HG03460 (cell line): ENCODE measurements at regions not wholly inside any gene's neighbourhood (a gene's known extent, or its start where the extent isn't known, plus 50 kb on each side); places are given as distances from the start of the nearest gene placed in this dataset.

Experiments used
- ATAC-seq: cut with Tn5 transposase; IDR thresholded peaks from one replicate; pipeline ENCODE4 v1.9.1; 2021; ENCODE audit not compliant: unreplicated experiment

DNA sequence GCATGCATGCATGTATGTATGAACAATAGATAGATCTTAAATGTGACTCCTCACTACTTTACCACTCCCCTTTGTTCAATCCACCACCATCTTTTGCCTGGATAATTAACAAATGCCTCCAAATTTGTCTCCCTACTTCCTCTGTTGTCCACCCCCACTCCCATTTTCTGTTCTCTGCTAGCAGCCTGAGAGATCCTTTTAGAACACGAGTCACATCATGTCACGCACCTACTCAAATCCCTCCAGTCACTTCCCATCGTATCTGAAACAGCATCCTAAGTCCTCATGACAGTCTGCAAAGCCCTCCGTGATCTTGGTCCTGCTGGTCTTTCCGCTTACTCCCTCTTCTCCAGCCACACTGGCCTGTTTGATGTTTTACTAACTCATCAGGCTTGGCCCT lies 527.3 kb downstream of the EPHA4 start:
- no peak for ATAC-seq

DNA sequence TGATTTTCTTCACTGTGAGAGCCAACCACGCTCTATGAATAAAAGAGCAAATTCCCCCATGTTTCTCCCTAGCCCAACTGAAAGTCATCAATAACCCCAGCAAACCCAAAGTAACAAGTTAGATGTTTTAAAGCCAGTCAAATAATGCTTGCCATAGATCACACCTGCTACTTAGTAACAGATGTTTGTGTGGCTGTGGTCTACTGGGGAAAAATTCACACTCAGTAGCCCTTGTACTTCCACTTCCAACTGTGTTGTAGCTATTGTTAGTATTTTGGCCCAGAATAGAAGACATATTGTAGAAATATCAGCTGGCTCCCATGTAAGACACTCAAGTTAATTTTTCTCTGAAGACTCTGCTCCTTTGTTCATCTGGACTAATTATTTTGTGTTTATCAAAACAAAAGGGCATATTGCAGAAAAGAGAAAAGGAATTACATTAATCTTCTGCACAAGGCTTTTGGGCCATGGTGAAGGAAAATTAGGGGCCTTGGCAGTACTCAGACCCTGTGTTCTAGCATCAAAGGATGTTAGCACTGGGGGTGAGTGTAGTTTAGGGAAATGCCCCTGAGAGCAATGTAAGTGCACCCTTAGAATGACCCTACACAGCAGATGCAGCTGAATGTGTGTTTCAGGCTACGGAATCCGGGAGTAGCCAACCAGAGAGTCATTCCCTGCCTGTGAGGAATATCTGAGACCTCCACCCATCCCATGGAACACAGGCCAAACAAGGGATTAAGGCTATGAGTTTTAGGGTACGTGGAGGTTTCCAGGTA lies 521.9 kb downstream of the EPHA4 start:
- ATAC-seq, result peak; percentile 77

DNA sequence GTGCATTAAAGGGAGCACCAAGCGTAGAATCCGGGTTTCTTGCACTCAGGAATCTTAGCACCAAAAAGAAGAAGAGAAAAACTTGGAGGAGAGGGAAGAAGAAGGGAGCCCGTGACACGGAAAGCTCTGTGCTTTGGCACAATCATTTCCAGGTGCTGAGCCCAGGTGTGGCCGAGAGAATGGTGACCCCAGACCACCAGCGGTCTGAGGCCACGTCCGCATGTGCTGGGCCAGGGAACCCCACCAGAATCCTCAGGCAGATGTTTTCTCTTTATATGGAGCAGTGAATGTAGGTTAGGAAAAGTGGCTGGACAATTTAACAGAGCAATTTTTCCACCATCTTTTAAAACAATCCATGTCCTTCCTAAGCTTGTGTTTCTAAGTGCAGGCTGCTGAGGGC lies 520.9 kb downstream of the EPHA4 start:
- ATAC-seq, result no peak

DNA sequence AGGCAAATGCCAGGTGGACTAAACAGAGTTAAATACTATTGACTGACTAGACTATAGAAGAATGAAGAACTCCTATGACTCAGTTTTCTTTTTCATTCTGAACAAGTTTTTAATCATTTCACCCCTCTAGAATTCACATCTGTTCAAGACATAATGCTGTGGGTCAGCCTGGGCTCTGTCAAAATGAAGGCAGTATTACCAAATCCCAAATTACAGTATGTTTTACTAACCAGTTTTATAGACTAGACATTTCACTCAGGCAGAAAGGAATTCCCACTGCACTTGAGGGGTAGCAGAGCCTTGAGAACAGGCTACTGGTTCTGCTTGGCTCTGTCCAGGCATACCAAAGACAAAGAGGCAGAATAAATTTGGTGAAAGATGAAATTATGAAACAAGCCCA lies 511.7 kb downstream of the EPHA4 start:
- no peak for ATAC-seq

DNA sequence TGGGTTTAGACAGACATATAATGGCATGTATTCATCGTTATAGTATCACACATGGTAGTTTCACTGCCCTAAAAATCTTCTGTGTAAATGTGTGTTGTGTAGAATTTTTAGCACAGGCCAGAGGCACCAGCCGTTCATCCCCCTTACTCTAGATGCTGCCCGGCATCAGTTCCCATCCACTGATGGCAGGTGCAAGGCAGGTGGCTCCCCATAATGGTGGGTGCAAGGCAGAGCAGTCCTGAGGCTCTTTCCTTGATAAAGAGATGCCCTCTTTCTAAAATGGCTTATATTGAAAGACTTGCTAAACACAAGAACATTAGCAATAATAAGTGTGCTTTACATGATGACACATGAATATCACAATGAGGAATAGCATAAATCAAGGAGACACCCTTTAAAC lies 508.5 kb downstream of the EPHA4 start:
- ATAC-seq, result no peak

DNA sequence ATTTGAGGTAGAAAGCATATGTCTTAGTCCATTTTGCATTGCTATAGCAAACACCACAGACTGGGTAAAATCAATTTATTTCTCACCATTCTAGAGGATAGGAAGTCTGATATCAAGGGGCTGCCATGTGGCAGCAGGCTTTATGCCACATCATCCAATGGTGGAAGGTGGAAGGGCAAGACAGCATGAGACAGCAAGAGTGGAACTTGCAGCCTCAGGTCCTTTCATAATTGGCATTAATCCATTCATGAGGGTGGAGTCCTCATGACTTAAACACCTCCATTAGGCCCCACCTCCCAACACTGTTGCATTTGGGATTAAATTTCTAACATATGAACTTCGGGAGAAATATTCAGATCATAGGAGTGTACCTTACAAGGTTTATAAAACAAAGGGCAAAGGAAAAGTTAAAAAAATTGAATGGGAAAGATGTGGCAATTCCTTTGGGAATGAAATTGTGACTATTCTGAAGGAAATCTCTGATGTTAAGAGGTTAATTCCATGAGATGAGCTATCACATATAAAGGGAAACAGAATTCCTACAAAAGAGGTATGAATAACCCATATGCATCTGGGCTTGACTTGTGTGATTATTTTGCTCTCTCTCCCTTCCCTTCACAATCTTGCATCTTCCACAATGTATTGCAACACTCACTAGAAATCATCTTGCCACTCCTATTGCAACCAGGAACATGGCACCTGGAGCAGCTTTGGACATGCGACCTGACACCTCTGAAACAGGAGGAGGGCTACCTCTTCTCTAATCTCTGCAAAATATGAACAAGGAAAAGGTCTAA lies 507.8 kb downstream of the EPHA4 start:
- ATAC-seq, result no peak

DNA sequence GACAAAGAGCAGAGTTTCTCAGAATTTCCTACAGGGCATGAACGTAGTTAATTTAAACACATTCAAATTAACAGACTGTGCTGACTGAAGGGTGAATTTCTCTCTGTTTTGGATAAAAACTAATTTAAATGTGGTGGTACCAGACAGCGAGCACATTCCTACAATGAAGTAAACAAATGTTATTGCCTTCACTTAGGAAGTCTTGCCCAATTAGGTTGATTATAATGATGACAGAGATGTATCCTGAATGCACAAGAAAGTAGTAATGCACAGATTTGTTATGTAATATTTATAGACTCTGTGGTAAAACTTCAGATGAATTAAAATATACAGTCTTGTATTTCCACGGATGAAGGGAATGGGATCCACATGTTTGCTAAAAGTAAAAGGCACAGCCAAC lies 507.2 kb downstream of the EPHA4 start:
- ATAC-seq, result no peak

DNA sequence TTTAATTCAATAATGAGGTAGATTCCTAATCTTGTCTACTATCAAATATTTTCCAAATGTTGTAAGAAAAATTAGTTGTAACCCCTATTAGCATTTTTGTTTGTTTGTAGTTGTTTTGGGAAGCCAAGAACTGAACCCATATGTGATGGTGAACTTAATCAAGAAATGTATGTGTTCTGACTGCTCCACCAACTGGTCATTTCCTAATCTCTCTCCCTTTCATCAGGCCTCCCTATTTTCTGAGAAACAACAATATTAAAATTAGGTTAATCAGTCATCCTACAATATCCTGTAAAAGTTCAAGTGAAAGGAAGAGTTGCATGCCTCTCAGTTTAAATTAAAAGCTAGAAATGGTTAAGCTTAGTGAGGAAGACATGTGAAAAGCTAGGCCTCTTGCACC lies 504.0 kb downstream of the EPHA4 start:
- no peak for ATAC-seq

DNA sequence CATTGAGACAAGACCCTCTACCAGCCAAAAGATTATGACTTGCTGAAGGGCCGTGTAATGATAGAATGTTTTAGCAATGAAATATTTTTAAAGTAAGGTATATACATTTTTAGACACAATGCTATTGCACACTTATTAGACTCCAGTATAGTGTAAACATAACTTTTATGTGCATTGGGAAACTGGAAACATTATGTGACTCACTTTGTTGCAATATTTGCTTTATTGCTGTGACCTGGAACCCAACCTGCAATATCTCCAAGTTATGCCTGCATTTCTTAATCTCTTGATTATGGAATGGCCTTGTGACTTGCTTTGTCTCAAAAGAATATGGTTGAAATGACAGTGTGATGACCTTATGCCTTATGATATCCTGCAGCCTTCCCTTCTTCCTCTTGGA lies 502.0 kb downstream of the EPHA4 start:
- no peak for ATAC-seq

DNA sequence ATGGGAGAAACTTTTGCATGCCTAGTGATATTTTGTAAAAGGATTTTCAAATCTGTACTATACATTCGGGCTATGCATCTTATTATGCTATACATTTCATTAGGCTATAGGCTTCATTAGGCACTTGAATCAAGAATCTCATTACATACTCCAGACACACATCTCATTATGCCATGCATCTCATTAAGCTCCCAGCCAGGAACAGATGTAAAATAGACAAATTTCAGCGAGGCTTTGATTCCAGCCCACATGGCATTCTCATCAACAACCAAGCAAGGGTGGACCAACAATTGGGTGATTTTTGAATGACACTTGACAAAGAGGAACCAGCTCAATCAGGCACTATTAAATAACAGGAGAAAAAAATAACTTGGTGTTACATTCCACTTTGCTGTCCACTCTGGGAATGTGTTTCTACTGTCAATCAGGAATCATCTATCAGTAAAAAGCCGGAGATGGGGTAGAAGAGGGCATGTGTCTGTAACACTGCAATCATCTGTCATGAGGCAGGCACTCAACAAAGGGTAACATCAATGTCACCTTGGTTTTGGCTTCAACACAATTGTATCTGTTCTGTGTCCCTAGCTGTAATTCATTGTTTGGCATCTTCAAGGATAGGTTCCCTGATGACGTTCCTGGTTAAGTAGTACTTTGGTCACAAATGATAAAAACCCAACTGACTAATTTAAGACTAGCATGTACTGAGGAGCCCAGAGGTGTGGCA lies 498.6 kb downstream of the EPHA4 start:
- ATAC-seq, result no peak

DNA sequence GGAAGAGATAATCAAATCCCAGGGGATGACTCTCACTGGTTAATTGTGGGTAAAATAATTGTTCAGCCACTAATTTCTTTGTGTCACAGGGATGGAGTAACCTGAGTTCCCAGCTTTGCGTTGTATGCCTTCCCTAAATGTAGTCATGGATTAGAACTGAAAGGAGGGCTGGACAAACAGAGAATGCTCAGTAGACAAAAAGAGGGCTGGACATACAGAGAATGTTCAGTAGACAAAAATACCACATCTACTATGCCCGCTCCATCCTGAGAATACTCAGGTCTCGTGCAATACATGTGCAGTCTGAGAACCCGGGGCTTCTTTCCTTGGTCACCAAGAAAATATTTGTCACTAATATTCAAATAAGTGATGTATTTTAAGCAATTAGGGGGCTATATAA lies 497.9 kb downstream of the EPHA4 start:
- ATAC-seq, result no peak

DNA sequence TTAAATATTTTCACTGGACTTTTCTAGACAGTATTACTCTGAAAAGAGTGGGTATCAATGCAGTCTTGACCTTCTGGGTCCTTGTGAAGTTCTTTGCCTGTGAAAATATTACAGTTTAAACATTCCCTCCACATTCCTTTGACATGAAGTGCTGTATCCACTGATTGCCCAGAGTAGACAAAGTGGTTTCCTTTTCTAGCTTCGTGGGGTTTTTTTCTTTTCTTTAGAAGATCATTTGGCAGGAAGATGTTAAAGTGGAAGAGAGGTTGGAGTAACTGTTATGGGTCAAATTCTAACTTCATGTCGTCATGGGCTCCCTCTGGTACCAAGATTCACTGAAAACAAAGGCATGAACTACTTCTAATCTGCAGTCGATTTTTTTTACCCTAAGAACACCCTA lies 496.9 kb downstream of the EPHA4 start:
- no peak for ATAC-seq

DNA sequence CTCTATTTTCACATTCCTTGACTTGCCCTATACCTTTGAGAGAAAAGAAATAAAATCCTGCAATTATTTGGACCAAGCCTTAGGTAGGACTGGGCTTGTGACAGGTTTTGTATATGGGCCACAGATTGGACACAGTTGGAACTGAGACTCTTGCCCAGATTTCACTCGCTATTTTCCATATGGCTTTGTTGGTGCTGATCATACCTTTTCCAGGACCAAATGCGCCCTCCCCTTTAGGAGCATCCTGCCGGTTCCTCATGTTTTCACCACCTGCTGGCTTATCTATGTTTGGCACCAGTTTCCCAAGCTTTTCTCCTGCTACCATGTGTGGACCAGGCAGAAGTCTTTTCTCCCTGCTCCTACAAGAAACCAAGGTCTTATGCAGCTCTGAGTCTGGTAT lies 494.9 kb downstream of the EPHA4 start:
- ATAC-seq, result no peak

DNA sequence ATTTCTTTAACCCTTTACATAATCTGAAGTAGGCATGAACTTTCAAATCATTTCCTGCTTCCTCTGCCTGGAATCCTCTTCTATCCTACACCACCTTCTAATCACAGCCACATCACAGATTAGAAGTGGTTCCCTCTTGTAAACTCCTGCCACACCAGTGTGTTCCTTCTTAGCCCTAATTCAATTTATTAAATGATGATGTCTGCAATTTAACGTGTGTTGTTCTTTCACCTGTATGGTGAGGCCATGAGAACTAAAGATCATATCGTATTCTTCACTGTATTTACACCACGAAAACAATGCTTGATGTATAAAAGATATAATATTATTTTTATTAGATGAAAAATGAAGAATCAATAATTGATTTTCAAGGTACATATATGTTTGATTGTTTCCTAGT lies 494.3 kb downstream of the EPHA4 start:
- ATAC-seq, result no peak

DNA sequence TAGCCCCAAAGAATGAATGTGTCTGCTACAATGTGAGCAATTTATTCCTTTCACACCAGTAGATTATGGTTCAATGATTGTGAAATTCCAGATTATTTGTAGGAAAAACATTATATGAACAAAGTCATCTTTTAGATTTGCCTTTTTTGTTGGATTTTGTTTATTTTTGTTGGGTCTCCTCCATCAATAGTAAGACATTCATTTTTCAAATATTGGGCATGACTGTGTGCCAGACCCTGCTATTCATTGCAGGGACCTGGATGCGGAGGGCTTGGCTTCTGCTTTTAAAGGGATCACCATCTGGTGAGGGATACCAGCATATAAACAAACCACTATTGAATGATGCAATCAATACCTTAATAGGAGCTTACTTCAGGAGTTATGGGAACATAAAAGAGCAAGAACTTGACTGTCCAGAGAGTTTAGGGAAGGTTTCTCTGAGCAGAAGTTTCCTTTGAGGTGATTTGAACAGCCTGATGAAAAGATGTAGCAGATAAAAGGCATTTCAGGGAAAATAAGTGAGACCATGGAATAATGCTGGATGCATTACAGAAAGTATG lies 486.7 kb downstream of the EPHA4 start:
- ATAC-seq, result no peak

DNA sequence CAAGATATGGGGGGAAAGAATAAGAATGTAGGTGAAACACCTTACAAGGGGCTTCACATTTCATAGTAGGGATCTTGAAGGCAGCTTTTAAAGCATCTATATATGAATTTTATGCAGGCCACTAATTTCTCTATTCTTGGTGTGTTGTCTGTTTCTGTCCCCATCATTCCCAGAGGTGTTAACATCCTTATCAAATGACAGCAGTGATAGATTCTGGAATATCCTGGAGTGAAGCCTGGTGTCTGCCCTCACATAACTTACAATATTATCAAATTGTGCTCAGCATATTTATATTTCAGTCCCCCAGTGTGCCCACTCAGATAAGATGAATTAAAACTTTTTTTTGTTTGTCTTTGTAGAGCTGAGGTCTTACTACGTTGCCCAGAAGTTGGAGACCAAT lies 486.2 kb downstream of the EPHA4 start:
- ATAC-seq, result no peak

DNA sequence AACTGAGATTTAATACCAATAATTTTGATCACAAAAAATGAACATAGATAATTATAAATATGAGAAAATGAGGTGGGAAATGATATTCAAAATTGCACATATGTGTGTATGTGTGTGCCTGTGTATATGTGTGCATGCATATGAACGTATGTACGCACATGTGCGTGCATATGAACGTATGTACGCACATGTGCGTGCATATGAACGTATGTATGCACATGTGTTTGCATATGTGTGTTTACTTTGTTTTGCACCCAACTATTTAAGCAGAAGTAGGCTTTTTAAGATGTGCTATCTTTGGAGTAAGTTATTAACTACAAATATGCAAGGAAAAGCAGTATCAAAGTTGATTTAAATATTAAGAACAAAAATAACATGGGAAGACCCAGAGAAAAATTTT lies 484.3 kb downstream of the EPHA4 start:
- ATAC-seq, result no peak

DNA sequence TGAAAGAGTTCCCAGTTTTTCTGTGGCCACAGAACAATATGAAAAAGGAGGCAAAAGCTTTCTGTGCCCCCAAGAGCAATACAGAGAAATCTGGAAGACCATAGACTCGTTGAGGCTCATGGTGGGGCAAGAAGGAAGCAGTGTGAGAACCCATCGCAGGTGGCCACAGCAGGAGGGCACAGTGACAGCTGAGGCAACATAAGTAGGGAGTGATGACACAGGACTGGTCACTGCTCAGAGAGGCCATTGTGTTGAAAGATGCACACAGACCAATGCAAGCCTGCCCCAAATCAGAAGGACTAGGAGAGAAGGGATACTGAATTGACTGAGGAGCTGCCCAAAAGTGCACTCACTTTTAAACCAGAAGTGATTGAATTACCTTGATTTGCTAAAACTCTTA lies 483.6 kb downstream of the EPHA4 start:
- no peak for ATAC-seq

DNA sequence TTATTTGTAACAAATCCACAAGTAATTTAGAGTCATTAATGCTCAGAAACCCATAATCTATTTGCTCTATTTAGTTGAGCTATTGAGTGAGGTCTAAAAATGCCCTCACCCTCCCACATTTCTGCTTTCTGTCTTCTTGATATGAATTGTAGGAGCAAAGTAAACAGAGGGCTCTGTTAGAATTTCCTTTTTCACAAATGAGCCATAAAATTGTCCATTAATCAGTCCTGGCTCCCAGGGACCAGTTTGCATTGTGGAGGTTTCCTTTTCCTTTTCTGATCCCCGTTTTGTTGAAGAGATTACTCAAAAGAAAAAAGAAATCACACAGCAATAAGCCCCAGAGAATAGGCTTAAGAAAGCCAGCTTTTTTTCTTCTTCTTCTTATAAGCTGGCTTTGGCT lies 476.7 kb downstream of the EPHA4 start:
- no peak for ATAC-seq

DNA sequence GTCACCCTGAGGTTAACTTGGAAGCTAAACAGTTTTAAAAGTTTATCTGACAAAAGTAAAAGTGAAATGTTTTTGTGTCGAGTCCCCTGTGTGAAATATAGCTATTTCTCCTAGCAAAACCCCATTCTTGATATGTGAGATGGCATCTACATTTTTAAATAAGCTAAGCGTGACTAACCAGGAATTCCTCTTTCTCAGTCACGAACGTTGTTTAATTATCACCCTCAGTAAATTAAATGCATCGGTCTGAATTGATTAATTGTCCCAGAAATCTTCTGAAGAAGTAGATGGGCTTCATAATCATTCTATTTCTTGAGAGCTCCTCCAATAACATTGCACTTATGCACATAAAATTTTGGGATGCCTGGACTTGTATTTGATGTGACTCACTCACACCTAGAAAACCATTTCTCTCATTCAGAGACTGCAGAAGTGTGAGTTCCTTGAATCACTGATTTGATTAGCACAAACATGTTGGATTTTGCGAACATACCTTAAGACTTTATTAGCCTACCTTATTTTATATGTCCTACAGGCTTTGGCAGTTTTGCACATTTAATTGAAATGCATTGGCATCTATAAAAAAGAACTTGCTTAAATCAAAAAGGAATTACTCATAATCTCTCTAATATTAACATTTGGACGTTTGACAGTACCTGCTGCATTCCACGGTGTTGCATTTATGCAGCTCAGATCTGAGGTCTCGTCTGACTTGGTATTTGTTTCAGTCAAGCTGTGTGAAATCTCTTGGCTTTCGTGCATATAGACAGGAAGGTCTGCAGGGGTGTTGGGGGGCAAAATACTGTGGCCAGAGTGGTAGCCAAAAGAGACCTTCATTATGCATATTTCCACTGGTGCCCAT lies 475.2 kb downstream of the EPHA4 start:
- no peak for ATAC-seq

DNA sequence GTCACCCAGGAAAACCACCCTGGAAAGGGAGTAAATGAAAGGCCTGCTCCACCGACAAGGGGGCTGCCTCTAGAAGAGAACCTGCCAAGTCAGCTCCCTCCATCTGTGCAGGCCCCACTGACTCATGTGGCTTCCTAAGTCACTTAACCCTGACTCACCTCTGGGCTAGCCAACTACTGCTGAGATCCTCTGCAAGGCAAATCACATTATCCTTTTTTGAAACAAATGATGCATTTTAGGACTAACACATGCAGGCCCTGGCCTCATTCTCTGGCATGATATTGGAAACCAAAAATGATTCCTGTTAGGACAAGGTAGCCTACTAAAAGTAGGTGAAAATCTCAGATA lies 474.6 kb downstream of the EPHA4 start:
- no peak for ATAC-seq
